OCI-LY7 (cell line): ENCODE measurements at regions not wholly inside any gene's neighbourhood (a gene's known extent, or its start where the extent isn't known, plus 50 kb on each side); places are given as distances from the start of the nearest gene placed in this dataset.

Experiments
- BruUV-seq: library from RNA; stranded (reverse); fragments of 400-500 nt; replicated peaks from 2 replicates; lab custom pipeline; 2021; lab: Mats Ljungman, UMichigan
- CTCF ChIA-PET: fragments of 300-600 bp; sonication (Branson Sonifier 250); formaldehyde crosslinking; loops from one replicate; lab custom pipeline; 2022; ENCODE audit warnings: antibody characterized with exemption; ENCODE audit not compliant: unreplicated experiment; lab: Charles Lee
- POLR2A ChIA-PET: fragments of 300-600 bp; sonication (Branson Sonifier 250); formaldehyde crosslinking; loops from one replicate; lab custom pipeline; 2022; ENCODE audit warnings: antibody characterized with exemption; lab: Charles Lee
- DNase-seq: peaks from one replicate; pipeline ENCODE4 v3.0.0-alpha.2; 2015; ENCODE audit warnings: low spot score
- H2AFZ ChIP-seq: fragments of 200-600 bp; sonication (generic), shearing (Covaris generic); 2 replicates; pipeline ENCODE4 v1.6.1; 2014; ENCODE audit warnings: mild to moderate bottlenecking, antibody characterized with exemption, low read length, moderate library complexity
- H3K27ac ChIP-seq: fragments of 200-600 bp; sonication (generic); 2 replicates; pipeline ENCODE4 v1.5.1; 2014; ENCODE audit warnings: mixed run types, low read depth, mild to moderate bottlenecking, moderate library complexity, low read length, inconsistent platforms; ENCODE audit not compliant: poor library complexity, severe bottlenecking
- H3K36me3 ChIP-seq: fragments of 200-600 bp; sonication (generic); 2 replicates; pipeline ENCODE4 v1.6.1; 2014; ENCODE audit warnings: mild to moderate bottlenecking, antibody characterized with exemption, low read length, moderate library complexity, mixed read lengths; ENCODE audit not compliant: insufficient read depth
- H3K4me1 ChIP-seq: fragments of 200-600 bp; sonication (generic); 2 replicates; pipeline ENCODE4 v1.5.1; 2014; ENCODE audit warnings: mild to moderate bottlenecking, low read length; ENCODE audit not compliant: insufficient read depth, poor library complexity, severe bottlenecking
- H3K4me2 ChIP-seq: fragments of 200-600 bp; sonication (generic); 2 replicates; pipeline ENCODE4 v1.6.1; 2014; ENCODE audit warnings: mild to moderate bottlenecking, low read length
- H3K4me3 ChIP-seq: fragments of 200-600 bp; sonication (generic); 2 replicates; pipeline ENCODE4 v1.5.1; 2014; ENCODE audit warnings: mild to moderate bottlenecking, low read depth, low read length; ENCODE audit not compliant: poor library complexity, severe bottlenecking
- H3K79me2 ChIP-seq: fragments of 200-600 bp; sonication (generic); 2 replicates; pipeline ENCODE4 v1.6.1; 2016; ENCODE audit warnings: low read depth, mild to moderate bottlenecking, low read length, moderate library complexity, mixed read lengths; ENCODE audit not compliant: insufficient read depth
- H3K9me2 ChIP-seq: fragments of 200-600 bp; sonication (generic); 2 replicates; pipeline ENCODE4 v1.6.1; 2016; ENCODE audit warnings: mild to moderate bottlenecking, low read length, mixed read lengths; ENCODE audit not compliant: insufficient read depth
- H3K9me3 ChIP-seq: fragments of 200-600 bp; sonication (generic); 2 replicates; pipeline ENCODE4 v1.6.1; 2014; ENCODE audit warnings: mild to moderate bottlenecking, mixed run types, low read length, mixed read lengths
- H4K20me1 ChIP-seq: fragments of 200-600 bp; sonication (generic); 2 replicates; pipeline ENCODE4 v1.6.1; 2014; ENCODE audit warnings: mild to moderate bottlenecking, antibody characterized with exemption, low read length, moderate library complexity, mixed read lengths; ENCODE audit not compliant: insufficient read depth
- EZH2phosphoT487 ChIP-seq: fragments of 200-600 bp; sonication (generic); IDR thresholded peaks from 2 replicates; pipeline ENCODE4 v1.6.1; 2018; ENCODE audit warnings: low read depth, borderline replicate concordance, mild to moderate bottlenecking, mixed run types, antibody characterized with exemption, low read length, moderate library complexity, mixed read lengths
- intact Hi-C: fragments of 100-400 bp; cut with micrococcal nuclease; formaldehyde crosslinking; loops from one replicate; pipeline ENCODE4 v1.10.0; 2022; ENCODE audit not compliant: unreplicated experiment
- TF ChIP-seq, protein P1 (sequence below): fragments of 200-600 bp; sonication (generic); conservative IDR thresholded peaks from 2 replicates; pipeline ENCODE4 v1.5.1; 2014; ENCODE audit warnings: mild to moderate bottlenecking, antibody characterized with exemption, low read length, moderate library complexity, mixed read lengths

GRCh38 chr16:35868630-35869029 lies 2409.2 kb downstream of the TP53TG3F start:
- Histone ChIP-seq H3K79me2 (no peaks in the 10 kb centered on the region), H3K27ac (no peak overlapping the region), H3K4me2 (no peak overlapping the region), H2AFZ (no peak overlapping the region), H3K9me2 (no peaks in the 10 kb centered on the region), H3K36me3 (no peaks in the 10 kb centered on the region), H4K20me1 (no peaks in the 10 kb centered on the region), H3K9me3 (peaks cover 36% of the 10 kb centered on the region; the same call in 1 of the 2 replicates), H3K4me1 (no peaks in the 10 kb centered on the region), H3K4me3 (no peak overlapping the region)
- intact Hi-C loops, result no loop called here
- DNase-seq, result no peak
- CTCF ChIA-PET, result no interaction called here
- POLR2A ChIA-PET, result no interaction called here
- TF ChIP-seq, protein P1, sequence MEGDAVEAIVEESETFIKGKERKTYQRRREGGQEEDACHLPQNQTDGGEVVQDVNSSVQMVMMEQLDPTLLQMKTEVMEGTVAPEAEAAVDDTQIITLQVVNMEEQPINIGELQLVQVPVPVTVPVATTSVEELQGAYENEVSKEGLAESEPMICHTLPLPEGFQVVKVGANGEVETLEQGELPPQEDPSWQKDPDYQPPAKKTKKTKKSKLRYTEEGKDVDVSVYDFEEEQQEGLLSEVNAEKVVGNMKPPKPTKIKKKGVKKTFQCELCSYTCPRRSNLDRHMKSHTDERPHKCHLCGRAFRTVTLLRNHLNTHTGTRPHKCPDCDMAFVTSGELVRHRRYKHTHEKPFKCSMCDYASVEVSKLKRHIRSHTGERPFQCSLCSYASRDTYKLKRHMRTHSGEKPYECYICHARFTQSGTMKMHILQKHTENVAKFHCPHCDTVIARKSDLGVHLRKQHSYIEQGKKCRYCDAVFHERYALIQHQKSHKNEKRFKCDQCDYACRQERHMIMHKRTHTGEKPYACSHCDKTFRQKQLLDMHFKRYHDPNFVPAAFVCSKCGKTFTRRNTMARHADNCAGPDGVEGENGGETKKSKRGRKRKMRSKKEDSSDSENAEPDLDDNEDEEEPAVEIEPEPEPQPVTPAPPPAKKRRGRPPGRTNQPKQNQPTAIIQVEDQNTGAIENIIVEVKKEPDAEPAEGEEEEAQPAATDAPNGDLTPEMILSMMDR, result no peak
- no peak for TF ChIP-seq EZH2phosphoT487
- BruUV-seq, result no TSS peak

GRCh38 chr16:35873472-35873871 lies 2414.1 kb downstream of the TP53TG3F start:
- Histone ChIP-seq H3K9me2 (no peaks in the 10 kb centered on the region), H2AFZ (no peak overlapping the region), H3K36me3 (no peaks in the 10 kb centered on the region), H3K4me3 (no peak overlapping the region), H3K9me3 (peaks cover 22% of the 10 kb centered on the region; the same call in 1 of the 2 replicates), H4K20me1 (no peaks in the 10 kb centered on the region), H3K79me2 (no peaks in the 10 kb centered on the region), H3K4me1 (no peaks in the 10 kb centered on the region), H3K27ac (no peak overlapping the region), H3K4me2 (no peak overlapping the region)
- CTCF ChIA-PET, result no interaction called here
- no TSS peak for BruUV-seq
- intact Hi-C loops, result no loop called here
- TF ChIP-seq, protein P1, result no peak
- TF ChIP-seq EZH2phosphoT487, result no peak
- POLR2A ChIA-PET, result no interaction called here
- no peak for DNase-seq

- H3K9me3 ChIP-seq, result 0 out of 2 replicates have a peak, but pooled peaks cover 13% of the 10 kb centered on the region
- no peaks in the 10 kb centered on the region for H3K36me3 ChIP-seq
- TF ChIP-seq, protein P1, result no peak
- no peak for TF ChIP-seq EZH2phosphoT487
- ChIA-PET POLR2A (no interaction called here), CTCF (no interaction called here)
- H3K4me1 ChIP-seq, result no peaks in the 10 kb centered on the region
- no peak overlapping the region for H3K4me2 ChIP-seq
- no peak overlapping the region for H2AFZ ChIP-seq
- H3K27ac ChIP-seq, result no peak overlapping the region
- H3K4me3 ChIP-seq, result no peak overlapping the region
- no peaks in the 10 kb centered on the region for H3K79me2 ChIP-seq
- H3K9me2 ChIP-seq, result no peaks in the 10 kb centered on the region
- BruUV-seq, result no TSS peak
- intact Hi-C loops, result no loop called here
- H4K20me1 ChIP-seq, result no peaks in the 10 kb centered on the region
- DNase-seq, result no peak
Measured at GRCh38 chr16:35881654-35882053, 2422.2 kb downstream of the TP53TG3F start.
